GM12878 (cell line): ENCODE measurements at regions not wholly inside any gene's neighbourhood (a gene's known extent, or its start where the extent isn't known, plus 50 kb on each side); places are given as distances from the start of the nearest gene placed in this dataset.

Experiments used
- ATAC-seq: fragments of 200-7000 bp; cut with Tn5 transposase; 3 replicates; pipeline ENCODE4 v1.9.1; 2020; ENCODE audit warnings: mild to moderate bottlenecking, moderate library complexity
- BruUV-seq: library from RNA; stranded (reverse); fragments of 400-500 nt; replicated peaks from 2 replicates; lab custom pipeline; 2021; lab: Mats Ljungman, UMichigan
- CTCF ChIA-PET: fragments of 300-600 bp; sonication (Branson Sonifier 250); formaldehyde crosslinking; extraction: SDS; loops from one replicate; lab custom pipeline; 2021; ENCODE audit warnings: inconsistent platforms; lab: Yijun Ruan, JAX
- POLR2A ChIA-PET: fragments of 350-600 bp; formaldehyde crosslinking; extraction: SDS; loops from one replicate; lab custom pipeline; 2021; ENCODE audit warnings: inconsistent platforms; lab: Charles Lee
- RAD21 ChIA-PET: fragments of 300-600 bp; sonication (Branson Sonifier 250); formaldehyde crosslinking; loops from one replicate; lab custom pipeline; 2023; ENCODE audit warnings: antibody characterized with exemption; ENCODE audit not compliant: unreplicated experiment; lab: Charles Lee
- SMC1A ChIA-PET: fragments of 300-600 bp; sonication (Branson Sonifier 250); formaldehyde crosslinking; loops from one replicate; lab custom pipeline; 2023; ENCODE audit not compliant: unreplicated experiment, uncharacterized antibody; lab: Charles Lee
- DNase-seq: peaks from one replicate; pipeline ENCODE4 v3.0.0-alpha.2; 2011; ENCODE audit warnings: low read depth, low spot score
- FAIRE-seq: peaks from 3 replicates; lab custom pipeline; 2011; peaks lifted over from hg19 to GRCh38; lab: Jason Lieb, UNC
- H2AFZ ChIP-seq: 2 replicates; pipeline ENCODE4 v1.6.0; 2011; ENCODE audit warnings: low read depth, low read length, control low read depth; ENCODE audit not compliant: control insufficient read depth
- H3K27ac ChIP-seq: 2 replicates; pipeline ENCODE4 v1.5.1; 2011; ENCODE audit warnings: control low read depth; ENCODE audit not compliant: control insufficient read depth, insufficient read depth
- H3K27me3 ChIP-seq, 2 experiments: replicated peaks in 1 of 2; 2 replicates each; pipeline versions ENCODE4 v1.6.0 to v1.6.1; 2011; ENCODE audit warnings: low read length in 1 of 2; ENCODE audit not compliant: control insufficient read depth in 2 of 2, insufficient read depth in 2 of 2
- H3K36me3 ChIP-seq, 2 experiments: 2 replicates each; pipeline ENCODE4 v1.5.1; 2011; ENCODE audit warnings: low read length in 1 of 2; ENCODE audit not compliant: control insufficient read depth in 2 of 2, insufficient read depth in 2 of 2
- H3K4me1 ChIP-seq: 2 replicates; pipeline ENCODE4 v1.6.1; 2011; ENCODE audit warnings: mild to moderate bottlenecking, low read length, moderate library complexity, mixed read lengths; ENCODE audit not compliant: control insufficient read depth, insufficient read depth
- H3K4me2 ChIP-seq: 2 replicates; pipeline ENCODE4 v1.6.0; 2011; ENCODE audit warnings: control low read depth; ENCODE audit not compliant: control insufficient read depth, insufficient read depth
- H3K4me3 ChIP-seq: fragments of 200-600 bp; sonication (generic); 2 replicates; pipeline ENCODE4 v1.5.1; 2016
- H3K79me2 ChIP-seq: 2 replicates; pipeline ENCODE4 v1.6.0; 2011; ENCODE audit warnings: low read length; ENCODE audit not compliant: control insufficient read depth, insufficient read depth
- H3K9ac ChIP-seq: 2 replicates; pipeline ENCODE4 v1.8.0; 2011; ENCODE audit warnings: low read length, control low read depth, mixed read lengths; ENCODE audit not compliant: control insufficient read depth, insufficient read depth
- H3K9me3 ChIP-seq: replicated peaks from 3 replicates; pipeline ENCODE4 v1.5.1; 2011; ENCODE audit warnings: mild to moderate bottlenecking, low read length; ENCODE audit not compliant: control insufficient read depth, insufficient read depth
- H4K20me1 ChIP-seq: 2 replicates; pipeline ENCODE4 v1.6.0; 2011; ENCODE audit not compliant: control insufficient read depth, insufficient read depth
- CTCF ChIP-seq, 3 experiments: IDR thresholded peaks in 2 of 3; conservative IDR thresholded peaks in 1 of 3; 2 replicates each; pipeline ENCODE4 v1.5.1; 2011; ENCODE audit warnings: low read depth in 3 of 3, low read length in 3 of 3, mild to moderate bottlenecking in 3 of 3, control low read depth in 2 of 3, moderate library complexity in 2 of 3, inconsistent platforms in 1 of 3, mixed read lengths in 1 of 3; ENCODE audit not compliant: control insufficient read depth in 2 of 3, insufficient read depth in 1 of 3; ENCODE audit errors: extremely low read depth in 1 of 3
- EP300 ChIP-seq, 2 experiments: fragments of 150-350 bp in 1 of 2; IDR thresholded peaks; 2 replicates each; pipeline ENCODE4 v1.6.1; 2011 to 2012; ENCODE audit warnings: low read depth in 2 of 2, low read length in 2 of 2, borderline replicate concordance in 1 of 2, improper control_type of control experiment in 1 of 2, inconsistent platforms in 1 of 2; ENCODE audit not compliant: control insufficient read depth in 1 of 2
- FOXK2 ChIP-seq: fragments of 450-650 bp; IDR thresholded peaks from 2 replicates; pipeline ENCODE4 v1.6.1; 2017; ENCODE audit warnings: mild to moderate bottlenecking, moderate library complexity
- IKZF1 ChIP-seq: fragments of 450-650 bp; conservative IDR thresholded peaks from 2 replicates; pipeline ENCODE4 v1.6.1; 2017; ENCODE audit warnings: antibody characterized with exemption, mild to moderate bottlenecking
- JUND ChIP-seq: IDR thresholded peaks from 2 replicates; pipeline ENCODE4 v1.6.1; 2012; ENCODE audit warnings: low read depth, mild to moderate bottlenecking, low read length, improper control_type of control experiment, moderate library complexity
- LARP7 ChIP-seq: fragments of 450-650 bp; IDR thresholded peaks from 2 replicates; pipeline ENCODE4 v1.6.1; 2017; ENCODE audit warnings: mild to moderate bottlenecking
- MXI1 ChIP-seq: fragments of 150-350 bp; IDR thresholded peaks from 2 replicates; pipeline ENCODE4 v1.6.1; 2011; ENCODE audit warnings: low read depth, mild to moderate bottlenecking, inconsistent platforms, low read length, improper control_type of control experiment
- NFYB ChIP-seq: IDR thresholded peaks from 2 replicates; pipeline ENCODE4 v1.6.1; 2011; ENCODE audit warnings: low read depth, mild to moderate bottlenecking, low read length, improper control_type of control experiment, moderate library complexity; ENCODE audit not compliant: insufficient read depth
- NR2F1 ChIP-seq: fragments of 450-650 bp; conservative IDR thresholded peaks from 2 replicates; pipeline ENCODE4 v1.6.1; 2017; ENCODE audit warnings: mild to moderate bottlenecking
- POU2F2 ChIP-seq: IDR thresholded peaks from 3 replicates; pipeline ENCODE4 v1.6.1; 2011; ENCODE audit warnings: low read depth, mild to moderate bottlenecking, low read length, borderline replicate concordance
- SMC3 ChIP-seq: IDR thresholded peaks from 2 replicates; pipeline ENCODE4 v1.6.1; 2011; ENCODE audit warnings: low read length, improper control_type of control experiment, borderline replicate concordance
- SPI1 ChIP-seq: IDR thresholded peaks from 2 replicates; pipeline ENCODE4 v1.6.1; 2011; ENCODE audit warnings: low read depth, mild to moderate bottlenecking, low read length, moderate library complexity, borderline replicate concordance; ENCODE audit not compliant: insufficient read depth
- YY1 ChIP-seq: IDR thresholded peaks from 2 replicates; pipeline ENCODE4 v1.6.1; 2011; ENCODE audit warnings: low read depth, mild to moderate bottlenecking, low read length
- ZBTB11 ChIP-seq: fragments of 450-650 bp; formaldehyde crosslinking; IDR thresholded peaks from 2 replicates; pipeline ENCODE4 v1.5.0; 2022; ENCODE audit warnings: mild to moderate bottlenecking, missing genetic modification characterization
- WGBS: methylation state at CpG from one replicate; pipeline ENCODE4 v1.1.6; 2016; ENCODE audit warnings: low lambda C conversion rate; ENCODE audit not compliant: insufficient replicate concordance, insufficient coverage; ENCODE audit errors: missing lambda C conversion rate; 5-methylcytosine and 5-hydroxymethylcytosine counted together
- in situ Hi-C: fragments of 300-500 bp; cut with MboI; formaldehyde crosslinking; loops from 9 replicates; pipeline ENCODE4 v1.14.3; 2018; ENCODE audit warnings: mixed read lengths
- intact Hi-C: fragments of 100-400 bp; cut with micrococcal nuclease; formaldehyde crosslinking; loops from one replicate; pipeline ENCODE4 v1.14.2; 2022; ENCODE audit not compliant: unreplicated experiment
- TF ChIP-seq, protein P1 (sequence below): fragments of 150-350 bp; IDR thresholded peaks from 2 replicates; pipeline ENCODE4 v1.6.1; 2014; ENCODE audit warnings: mild to moderate bottlenecking, low read depth, low read length

DNA sequence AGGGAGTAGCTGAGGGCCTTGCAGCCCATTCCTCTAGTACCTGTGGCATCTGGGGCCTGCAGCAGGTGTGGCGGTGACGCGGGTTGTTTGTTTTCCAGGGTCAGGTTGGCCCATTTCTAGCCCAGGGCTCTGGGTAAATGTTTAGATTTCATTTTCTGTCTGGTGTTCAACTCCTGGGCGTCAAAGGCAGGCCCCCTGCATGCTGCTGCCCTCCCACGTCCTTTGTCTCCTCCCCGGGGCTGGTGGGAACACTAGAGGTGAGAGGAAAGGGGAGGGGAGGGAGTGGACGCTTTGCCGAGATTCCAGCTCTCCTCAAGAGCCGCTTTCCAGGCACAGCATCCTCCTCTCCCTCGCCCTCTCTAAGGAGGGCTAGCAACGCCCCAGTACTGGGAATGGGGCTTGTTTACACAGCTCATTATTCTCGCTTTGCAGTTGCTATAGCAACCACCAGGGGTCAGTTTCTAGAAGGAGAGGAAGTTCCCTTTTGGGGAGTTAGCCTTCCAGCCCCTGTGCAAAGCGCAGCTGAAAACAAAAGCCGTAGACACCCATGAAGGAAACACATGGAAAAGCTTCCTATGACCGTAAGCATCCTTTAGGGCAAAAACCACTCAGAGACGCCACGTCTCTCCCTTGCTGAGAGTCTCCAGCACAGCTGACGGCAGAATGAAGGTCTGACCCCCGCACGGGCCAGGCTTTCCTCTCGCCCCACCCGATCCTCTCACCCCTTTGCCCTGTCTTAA is 170.6 kb downstream of the LY86 start:
- ChIA-PET POLR2A (no interaction called here), CTCF (interaction anchor here (0.6 to 3.5 kb wide), 31 partner anchors 9 to 484 kb away, joined by 3 to 36 read pairs (median 4); no protein-coding TSS in a partner anchor), SMC1A (interaction anchor here (0.6 to 3.5 kb wide), 23 partner anchors 9 to 486 kb away, joined by 3 to 14 read pairs (median 4); no protein-coding TSS in a partner anchor), RAD21 (interaction anchor here (0.8 to 2.6 kb wide), 21 partner anchors 17 to 503 kb away, joined by 3 to 11 read pairs (median 4); no protein-coding TSS in a partner anchor)
- H3K79me2 ChIP-seq, result no peaks in the 10 kb centered on the region
- DNase-seq, result peak; percentile 13
- 25% methylated on average over 20 of the region's 22 CpGs for WGBS
- FAIRE-seq, result peak; percentile 89
- no peak overlapping the region for H3K4me3 ChIP-seq
- no peak overlapping the region for H3K27ac ChIP-seq
- BruUV-seq, result no TSS peak
- no peak overlapping the region for H3K9ac ChIP-seq
- peak overlapping the region; percentile 23; the same call in 1 of the 2 replicates for H3K4me2 ChIP-seq
- H3K4me1 ChIP-seq, result peaks cover 7% of the 10 kb centered on the region
- H3K36me3 ChIP-seq, result no peaks in the 10 kb centered on the region
- H2AFZ ChIP-seq, result peak overlapping the region; percentile 18
- H3K9me3 ChIP-seq, result no peaks in the 10 kb centered on the region
- intact Hi-C loops, result no loop called here
- no peaks in the 10 kb centered on the region for H4K20me1 ChIP-seq
- peak; percentile 97 for ATAC-seq
- in situ Hi-C loops, result no loop called here
- H3K27me3 ChIP-seq, result no peaks in the 10 kb centered on the region
- TF ChIP-seq ZBTB11 (CRISPR knock-in tag) (no peak), SMC3 (peak; percentile 80), CTCF (IDR thresholded peaks at IDR 0.05 in 2 of 3, conservative IDR thresholded peaks at IDR 0.05 in 1 of 3; ENCODE audit: control insufficient read depth in 2 of 3, extremely low read depth in 1 of 3, insufficient read depth in 1 of 3, low read depth in 3 of 3, low read length in 3 of 3) (peak; percentile 55 to 65 (median 57)), NFYB (no peak), FOXK2 (peak; percentile 51; the same call in 1 of the 2 replicates), MXI1 (peak; percentile 62), IKZF1 (peak; percentile 49), JUND (no peak), NR2F1 (0 out of 2 replicates have a peak, but pooled peaks have one; percentile 18), YY1 (0 out of 2 replicates have a peak, but pooled peaks have one; percentile 42), LARP7 (0 out of 2 replicates have a peak, but pooled peaks have one; percentile 40), EP300 (IDR thresholded peaks at IDR 0.05; ENCODE audit: borderline replicate concordance in 1 of 2, control insufficient read depth in 1 of 2, low read depth in 2 of 2, low read length in 2 of 2) (0 out of 4 replicates have a peak, but pooled peaks of 1 of the 2 experiments have one; percentile 29), SPI1 (peak; percentile 71; the same call in 1 of the 2 replicates), POU2F2 (0 out of 3 replicates have a peak, but pooled peaks have one; percentile 25)
- TF ChIP-seq, protein P1, sequence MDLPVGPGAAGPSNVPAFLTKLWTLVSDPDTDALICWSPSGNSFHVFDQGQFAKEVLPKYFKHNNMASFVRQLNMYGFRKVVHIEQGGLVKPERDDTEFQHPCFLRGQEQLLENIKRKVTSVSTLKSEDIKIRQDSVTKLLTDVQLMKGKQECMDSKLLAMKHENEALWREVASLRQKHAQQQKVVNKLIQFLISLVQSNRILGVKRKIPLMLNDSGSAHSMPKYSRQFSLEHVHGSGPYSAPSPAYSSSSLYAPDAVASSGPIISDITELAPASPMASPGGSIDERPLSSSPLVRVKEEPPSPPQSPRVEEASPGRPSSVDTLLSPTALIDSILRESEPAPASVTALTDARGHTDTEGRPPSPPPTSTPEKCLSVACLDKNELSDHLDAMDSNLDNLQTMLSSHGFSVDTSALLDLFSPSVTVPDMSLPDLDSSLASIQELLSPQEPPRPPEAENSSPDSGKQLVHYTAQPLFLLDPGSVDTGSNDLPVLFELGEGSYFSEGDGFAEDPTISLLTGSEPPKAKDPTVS, result no peak
